ENCODE measurements at regions not wholly inside any gene's neighbourhood (a gene's known extent, or its start where the extent isn't known, plus 50 kb on each side); places are given as distances from the start of the nearest gene placed in this dataset.

DNA sequence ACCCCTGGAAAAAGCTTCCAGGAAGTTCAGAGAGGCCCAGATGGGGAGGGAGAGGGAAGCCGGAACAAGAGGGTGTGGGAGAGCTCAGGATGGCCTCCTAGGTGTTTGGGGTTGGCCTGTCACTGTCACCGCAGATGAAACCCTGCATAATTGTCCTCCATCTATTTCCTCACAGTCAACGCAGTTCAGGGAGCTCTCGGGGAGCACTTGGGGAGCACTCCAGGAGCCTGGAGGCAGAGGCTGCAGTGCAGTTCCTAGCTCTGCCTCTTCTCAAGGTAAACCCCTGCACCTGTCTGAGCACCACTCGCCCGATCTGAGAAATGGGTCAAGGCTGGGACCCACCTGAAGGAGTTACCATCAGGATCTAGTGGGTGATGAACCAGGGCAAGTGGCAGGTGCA lies 194.6 kb upstream of the LHX5 start:
- Histone ChIP-seq H3K9me3 (ENCODE audit: control insufficient read depth, low read length) (no peaks in the 10 kb centered on the region), H3K4me3 (ENCODE audit: low read length) (no peak overlapping the region), H3K27me3 (ENCODE audit: control insufficient read depth, insufficient read depth, low read length, poor library complexity, severe bottlenecking) (no peaks in the 10 kb centered on the region), H3K36me3 (ENCODE audit: control insufficient read depth, insufficient read depth, low read length) (no peaks in the 10 kb centered on the region), H3K4me1 (ENCODE audit: control insufficient read depth, insufficient read depth, low read length) (peaks cover 4% of the 10 kb centered on the region), H3K9ac (ENCODE audit: extremely low read depth, low read length, poor library complexity, severe bottlenecking) (no peak overlapping the region), H3K27ac (ENCODE audit: low read depth, low read length) (no peak overlapping the region)
- no peak overlapping the region for H3K4me3 Mint-ChIP-seq
- WGBS, 2 experiments (ENCODE audit: insufficient coverage in 1 of 2, insufficient read length in 1 of 2), result 89 to 100% methylated on average over 3 to 6 of the region's 6 CpGs
- peaks cover 14% of the 10 kb centered on the region for H3K4me1 Mint-ChIP-seq
- TF ChIP-seq, protein P1, sequence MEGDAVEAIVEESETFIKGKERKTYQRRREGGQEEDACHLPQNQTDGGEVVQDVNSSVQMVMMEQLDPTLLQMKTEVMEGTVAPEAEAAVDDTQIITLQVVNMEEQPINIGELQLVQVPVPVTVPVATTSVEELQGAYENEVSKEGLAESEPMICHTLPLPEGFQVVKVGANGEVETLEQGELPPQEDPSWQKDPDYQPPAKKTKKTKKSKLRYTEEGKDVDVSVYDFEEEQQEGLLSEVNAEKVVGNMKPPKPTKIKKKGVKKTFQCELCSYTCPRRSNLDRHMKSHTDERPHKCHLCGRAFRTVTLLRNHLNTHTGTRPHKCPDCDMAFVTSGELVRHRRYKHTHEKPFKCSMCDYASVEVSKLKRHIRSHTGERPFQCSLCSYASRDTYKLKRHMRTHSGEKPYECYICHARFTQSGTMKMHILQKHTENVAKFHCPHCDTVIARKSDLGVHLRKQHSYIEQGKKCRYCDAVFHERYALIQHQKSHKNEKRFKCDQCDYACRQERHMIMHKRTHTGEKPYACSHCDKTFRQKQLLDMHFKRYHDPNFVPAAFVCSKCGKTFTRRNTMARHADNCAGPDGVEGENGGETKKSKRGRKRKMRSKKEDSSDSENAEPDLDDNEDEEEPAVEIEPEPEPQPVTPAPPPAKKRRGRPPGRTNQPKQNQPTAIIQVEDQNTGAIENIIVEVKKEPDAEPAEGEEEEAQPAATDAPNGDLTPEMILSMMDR (conservative IDR thresholded peaks at IDR 0.05), result no peak
- H3K27ac Mint-ChIP-seq, result no peak overlapping the region
- H3K9me3 Mint-ChIP-seq, result no peaks in the 10 kb centered on the region
- no peak for DNase-seq
- H3K36me3 Mint-ChIP-seq (ENCODE audit: low read depth), result no peaks in the 10 kb centered on the region
- peaks cover 5% of the 10 kb centered on the region for H3K27me3 Mint-ChIP-seq (ENCODE audit: insufficient read depth)

DNA sequence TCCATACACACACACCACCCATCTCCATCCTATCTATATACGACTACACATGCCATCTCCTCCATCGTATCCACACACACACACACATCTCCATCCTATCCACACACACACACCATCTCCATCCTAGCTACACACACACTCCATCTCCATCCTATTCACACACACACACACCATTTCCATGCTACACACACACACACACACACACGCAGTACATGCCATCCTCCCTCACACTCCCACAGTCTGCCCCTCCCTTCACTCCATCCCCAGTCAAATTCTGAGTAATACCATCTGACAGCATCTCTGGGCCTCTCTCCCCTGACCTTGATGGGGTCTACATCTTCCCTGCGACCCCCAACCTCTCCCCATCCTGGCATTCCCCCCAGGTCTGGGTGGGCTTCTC lies 193.8 kb upstream of the LHX5 start:
- Histone ChIP-seq H3K36me3 (ENCODE audit: control insufficient read depth, insufficient read depth, low read length) (no peaks in the 10 kb centered on the region), H3K9me3 (ENCODE audit: control insufficient read depth, low read length) (no peaks in the 10 kb centered on the region), H3K9ac (ENCODE audit: extremely low read depth, low read length, poor library complexity, severe bottlenecking) (no peak overlapping the region), H3K4me1 (ENCODE audit: control insufficient read depth, insufficient read depth, low read length) (peaks cover 4% of the 10 kb centered on the region), H3K4me3 (ENCODE audit: low read length) (no peak overlapping the region), H3K27ac (ENCODE audit: low read depth, low read length) (no peak overlapping the region), H3K27me3 (ENCODE audit: control insufficient read depth, insufficient read depth, low read length, poor library complexity, severe bottlenecking) (no peaks in the 10 kb centered on the region)
- H3K27ac Mint-ChIP-seq, result no peak overlapping the region
- TF ChIP-seq, protein P1 (conservative IDR thresholded peaks at IDR 0.05), result no peak
- no peak overlapping the region for H3K4me3 Mint-ChIP-seq
- H3K27me3 Mint-ChIP-seq (ENCODE audit: insufficient read depth), result peaks cover 5% of the 10 kb centered on the region
- WGBS, 2 experiments (ENCODE audit: insufficient coverage in 1 of 2, insufficient read length in 1 of 2), result 80 to 84% methylated on average over 2 to 4 of the region's 4 CpGs
- no peaks in the 10 kb centered on the region for H3K9me3 Mint-ChIP-seq
- no peaks in the 10 kb centered on the region for H3K36me3 Mint-ChIP-seq (ENCODE audit: low read depth)
- H3K4me1 Mint-ChIP-seq, result peaks cover 14% of the 10 kb centered on the region
- DNase-seq, result no peak

DNA sequence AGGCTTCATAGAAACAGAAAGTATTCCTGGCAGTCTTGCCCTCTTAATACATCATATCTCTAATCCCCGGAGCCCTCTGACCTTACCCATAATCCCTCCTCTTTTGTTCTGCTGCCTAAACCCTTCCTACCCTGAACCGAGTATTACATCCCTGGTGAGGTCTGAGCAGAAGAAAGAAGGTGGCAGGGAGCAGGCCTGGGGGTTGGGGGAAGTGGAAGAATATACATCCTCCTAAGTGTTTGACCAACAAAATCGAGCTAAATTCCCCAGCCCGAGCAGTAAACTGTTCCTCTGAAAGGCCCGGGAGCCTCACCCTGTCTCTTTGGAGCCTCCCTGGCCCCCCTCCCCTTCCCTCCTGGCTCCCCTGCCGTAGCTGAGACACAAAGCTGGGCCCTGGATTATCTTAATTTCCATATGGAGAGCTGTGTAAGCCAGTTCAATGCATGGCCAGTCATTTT lies 192.6 kb upstream of the LHX5 start:
- peaks cover 5% of the 10 kb centered on the region for H3K27me3 Mint-ChIP-seq (ENCODE audit: insufficient read depth)
- no peak overlapping the region for H3K27ac Mint-ChIP-seq
- Histone ChIP-seq H3K36me3 (ENCODE audit: control insufficient read depth, insufficient read depth, low read length) (no peaks in the 10 kb centered on the region), H3K27me3 (ENCODE audit: control insufficient read depth, insufficient read depth, low read length, poor library complexity, severe bottlenecking) (no peaks in the 10 kb centered on the region), H3K9ac (ENCODE audit: extremely low read depth, low read length, poor library complexity, severe bottlenecking) (no peak overlapping the region), H3K9me3 (ENCODE audit: control insufficient read depth, low read length) (no peaks in the 10 kb centered on the region), H3K27ac (ENCODE audit: low read depth, low read length) (peak overlapping the region; percentile 81), H3K4me1 (ENCODE audit: control insufficient read depth, insufficient read depth, low read length) (peaks cover 4% of the 10 kb centered on the region), H3K4me3 (ENCODE audit: low read length) (no peak overlapping the region)
- 23 to 54% methylated on average over 4 to 6 of the region's 6 CpGs for WGBS, 2 experiments (ENCODE audit: insufficient coverage in 1 of 2, insufficient read length in 1 of 2)
- TF ChIP-seq, protein P1 (conservative IDR thresholded peaks at IDR 0.05), result no peak
- H3K4me1 Mint-ChIP-seq, result peaks cover 14% of the 10 kb centered on the region
- no peak overlapping the region for H3K4me3 Mint-ChIP-seq
- H3K9me3 Mint-ChIP-seq, result no peaks in the 10 kb centered on the region
- no peak for DNase-seq
- H3K36me3 Mint-ChIP-seq (ENCODE audit: low read depth), result no peaks in the 10 kb centered on the region
